ENCODE measurements at regions not wholly inside any gene's neighbourhood (a gene's known extent, or its start where the extent isn't known, plus 50 kb on each side); places are given as distances from the start of the nearest gene placed in this dataset.

DNA sequence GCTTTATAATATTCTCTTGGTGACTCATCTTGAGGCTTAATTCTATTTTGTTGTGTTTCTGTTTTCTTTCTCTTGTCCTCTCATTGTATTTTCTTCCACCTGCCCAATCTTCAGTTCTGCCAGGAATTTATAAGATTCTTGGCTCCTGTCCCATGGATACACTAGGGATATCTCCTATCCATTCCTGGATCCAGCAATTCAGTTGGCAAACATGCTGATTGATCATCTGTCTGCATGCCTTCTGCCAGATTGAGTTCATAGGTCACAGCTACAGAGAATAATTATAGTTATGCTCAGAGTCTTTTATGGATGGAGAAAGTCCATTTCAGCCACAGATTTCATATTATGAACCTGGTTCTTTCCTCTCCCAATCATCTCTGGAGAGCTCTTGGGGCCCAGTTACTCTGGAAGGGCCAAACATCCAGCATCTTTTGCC is 140.4 kb upstream of the MAGI2 start:
- Histone ChIP-seq H3K4me1 (ENCODE audit: control insufficient read depth, insufficient read depth, low read length) (no peaks in the 10 kb centered on the region), H3K4me3 (ENCODE audit: low read length) (no peak overlapping the region), H3K27ac (ENCODE audit: low read length) (no peak overlapping the region), H3K9me3 (ENCODE audit: control insufficient read depth, insufficient read depth, low read length) (no peaks in the 10 kb centered on the region), H3K36me3 (ENCODE audit: control insufficient read depth, insufficient read depth, low read length) (no peaks in the 10 kb centered on the region), H3K27me3 (ENCODE audit: control insufficient read depth, insufficient read depth, low read length) (no peaks in the 10 kb centered on the region)
- DNase-seq (ENCODE audit: low read depth, low spot score) = no peak

DNA sequence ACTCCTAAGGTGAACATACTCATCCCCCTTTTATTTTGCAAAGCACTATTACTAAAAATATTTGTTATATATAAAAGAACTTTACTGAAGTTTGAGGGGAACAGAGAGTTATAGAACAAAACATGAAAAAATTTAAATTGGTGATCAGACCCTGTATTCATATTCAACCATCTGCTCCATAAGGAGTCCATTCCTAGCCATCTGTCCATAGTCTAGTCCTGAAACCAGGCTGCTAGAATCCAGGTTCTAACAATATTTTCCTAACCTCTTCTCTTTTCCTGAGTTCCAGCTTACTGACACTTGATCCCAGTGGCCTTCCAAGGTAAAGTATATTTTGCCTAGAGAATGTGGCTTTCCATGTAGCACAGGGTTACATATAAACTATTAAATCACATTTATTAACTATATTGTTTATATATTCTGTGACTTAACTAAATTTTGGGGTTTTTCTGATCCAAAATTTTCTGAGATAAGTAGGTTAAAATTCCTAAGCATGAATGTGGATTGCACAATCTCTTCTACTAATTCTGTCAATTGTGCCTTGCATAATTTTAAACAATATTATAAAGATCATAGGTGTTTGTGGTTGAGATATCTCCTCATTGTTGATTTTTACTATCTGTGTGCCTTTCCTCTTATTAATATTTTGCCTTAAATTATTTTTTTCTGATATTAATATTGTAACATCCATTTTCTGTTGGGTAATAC is 137.6 kb upstream of the MAGI2 start:
- DNase-seq (ENCODE audit: low read depth, low spot score) = no peak

DNA sequence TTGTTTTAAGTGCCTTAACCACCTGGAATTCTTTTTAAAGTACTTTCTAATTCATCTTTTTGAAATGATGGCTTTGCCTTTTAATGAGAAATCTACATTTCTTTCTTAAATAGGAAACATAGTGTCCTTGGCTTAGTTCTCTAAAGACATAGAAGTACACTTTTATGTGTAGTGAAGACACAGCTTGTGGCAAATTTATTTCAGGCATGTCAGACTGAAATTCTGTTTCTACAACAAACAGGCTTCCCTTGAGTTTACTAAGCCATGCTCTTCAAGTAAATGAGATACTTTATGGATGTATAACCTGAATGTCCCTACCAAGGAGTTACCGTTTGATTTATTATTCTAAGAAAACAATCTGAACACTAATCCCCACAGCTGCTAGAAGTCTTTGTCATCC is 136.9 kb upstream of the MAGI2 start:
- Histone ChIP-seq H3K9me3 (ENCODE audit: control insufficient read depth, insufficient read depth, low read length) (no peaks in the 10 kb centered on the region), H3K4me1 (ENCODE audit: control insufficient read depth, insufficient read depth, low read length) (no peaks in the 10 kb centered on the region), H3K27me3 (ENCODE audit: control insufficient read depth, insufficient read depth, low read length) (no peaks in the 10 kb centered on the region), H3K36me3 (ENCODE audit: control insufficient read depth, insufficient read depth, low read length) (no peaks in the 10 kb centered on the region), H3K4me3 (ENCODE audit: low read length) (no peak overlapping the region), H3K27ac (ENCODE audit: low read length) (no peak overlapping the region)
- DNase-seq (ENCODE audit: low read depth, low spot score) = no peak
- no CpG with 5 or more reads among the region's 1 CpG for WGBS (ENCODE audit: insufficient coverage, insufficient read length)

More for the DNA sequence above, 137.6 kb upstream of the MAGI2 start:
- Histone ChIP-seq H3K9me3 (ENCODE audit: control insufficient read depth, insufficient read depth, low read length) (no peaks in the 10 kb centered on the region), H3K27me3 (ENCODE audit: control insufficient read depth, insufficient read depth, low read length) (no peaks in the 10 kb centered on the region), H3K27ac (ENCODE audit: low read length) (no peak overlapping the region), H3K36me3 (ENCODE audit: control insufficient read depth, insufficient read depth, low read length) (no peaks in the 10 kb centered on the region), H3K4me1 (ENCODE audit: control insufficient read depth, insufficient read depth, low read length) (no peaks in the 10 kb centered on the region), H3K4me3 (ENCODE audit: low read length) (no peak overlapping the region)

DNA sequence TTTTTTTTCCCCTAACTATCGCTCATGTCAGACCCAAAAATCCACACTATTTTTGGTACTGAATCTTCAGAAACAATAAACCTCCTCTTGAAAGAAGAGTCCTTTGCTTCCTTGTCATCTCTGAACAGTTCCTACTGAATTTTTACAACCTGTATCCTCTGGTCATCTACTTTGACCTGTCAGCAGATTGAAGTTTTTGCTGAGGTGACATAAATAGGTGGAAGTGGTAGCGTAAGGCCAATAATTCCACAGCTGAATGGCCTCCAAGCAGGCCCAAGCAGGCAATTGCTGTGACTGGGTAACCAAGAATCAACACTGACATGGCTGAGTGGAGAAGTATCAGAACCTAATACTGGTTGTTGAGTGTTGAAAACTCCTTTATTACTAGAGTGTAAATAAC is 117.4 kb upstream of the MAGI2 start:
- Histone ChIP-seq H3K4me3 (ENCODE audit: low read length) (no peak overlapping the region), H3K27me3 (ENCODE audit: control insufficient read depth, insufficient read depth, low read length) (no peaks in the 10 kb centered on the region), H3K9me3 (ENCODE audit: control insufficient read depth, insufficient read depth, low read length) (no peaks in the 10 kb centered on the region), H3K27ac (ENCODE audit: low read length) (no peak overlapping the region), H3K4me1 (ENCODE audit: control insufficient read depth, insufficient read depth, low read length) (no peaks in the 10 kb centered on the region), H3K36me3 (ENCODE audit: control insufficient read depth, insufficient read depth, low read length) (no peaks in the 10 kb centered on the region)
- no CpG with 5 or more reads among the region's 2 CpGs for WGBS (ENCODE audit: insufficient coverage, insufficient read length)
- DNase-seq (ENCODE audit: low read depth, low spot score) = no peak

DNA sequence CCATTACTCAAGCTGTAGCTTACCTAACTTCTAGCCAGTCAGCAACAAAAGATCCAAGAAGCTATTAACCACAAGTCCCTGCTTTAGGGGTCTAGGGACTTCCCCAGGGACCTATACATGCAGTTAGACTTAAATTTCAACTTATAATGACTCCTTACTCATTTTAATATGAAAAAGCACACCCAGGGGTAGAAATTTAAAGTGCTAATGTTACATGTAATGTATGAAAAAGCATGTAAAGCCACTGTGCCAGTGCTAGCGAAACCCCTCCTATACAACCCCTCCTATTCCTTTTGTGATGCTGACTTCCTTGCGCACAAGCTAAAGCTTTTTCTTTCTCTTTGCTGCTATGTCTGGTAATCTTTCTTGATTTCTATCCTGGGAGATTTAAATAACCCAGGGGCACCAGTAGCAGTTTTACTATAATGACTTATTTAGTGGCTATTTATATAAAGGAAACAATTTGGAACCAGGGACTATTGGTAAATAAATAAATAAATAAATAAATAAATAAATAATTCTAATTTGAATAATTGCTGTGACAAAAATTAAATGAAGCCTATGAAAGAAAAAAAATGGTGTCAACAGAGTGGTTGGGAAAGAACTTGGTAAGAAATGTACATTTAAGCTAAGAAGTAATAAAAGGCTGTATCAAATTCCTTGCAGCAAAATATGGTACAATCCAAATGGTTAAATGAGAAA is 110.5 kb upstream of the MAGI2 start:
- Histone ChIP-seq H3K4me3 (ENCODE audit: low read length) (no peak overlapping the region), H3K36me3 (ENCODE audit: control insufficient read depth, insufficient read depth, low read length) (no peaks in the 10 kb centered on the region)
- no CpG with 5 or more reads among the region's 2 CpGs for WGBS (ENCODE audit: insufficient coverage, insufficient read length)

DNA sequence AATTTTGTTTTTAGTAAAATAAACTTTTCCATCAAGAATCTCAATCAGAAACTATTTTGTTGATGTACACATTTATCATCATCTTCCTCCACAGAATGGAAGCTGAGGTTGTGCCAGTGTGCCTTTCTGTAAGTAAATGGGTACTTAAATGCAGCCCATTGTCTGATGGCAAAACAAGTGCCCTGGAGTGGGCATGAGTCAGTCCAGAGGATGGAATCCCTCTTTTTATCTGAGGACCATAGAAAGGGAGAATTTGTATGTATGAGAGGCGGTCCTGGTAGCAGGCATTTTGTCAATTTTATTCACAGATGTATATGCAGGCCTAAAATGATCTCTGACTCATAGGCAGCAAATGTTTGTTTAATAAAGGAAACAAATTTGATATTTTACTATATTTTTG is 102.1 kb upstream of the MAGI2 start:
- no peaks in the 10 kb centered on the region for H3K36me3 ChIP-seq (ENCODE audit: control insufficient read depth, insufficient read depth, low read length)
- WGBS (ENCODE audit: insufficient coverage, insufficient read length) = no CpG with 5 or more reads among the region's 1 CpG
- no peak overlapping the region for H3K4me3 ChIP-seq (ENCODE audit: low read length)
- H3K9me3 ChIP-seq (ENCODE audit: control insufficient read depth, insufficient read depth, low read length) = no peaks in the 10 kb centered on the region
- no peaks in the 10 kb centered on the region for H3K27me3 ChIP-seq (ENCODE audit: control insufficient read depth, insufficient read depth, low read length)
- no peak overlapping the region for H3K27ac ChIP-seq (ENCODE audit: low read length)
- no peak for DNase-seq (ENCODE audit: low read depth, low spot score)
- no peaks in the 10 kb centered on the region for H3K4me1 ChIP-seq (ENCODE audit: control insufficient read depth, insufficient read depth, low read length)

More for the DNA sequence above, 110.5 kb upstream of the MAGI2 start:
- Histone ChIP-seq H3K27me3 (ENCODE audit: control insufficient read depth, insufficient read depth, low read length) (no peaks in the 10 kb centered on the region), H3K27ac (ENCODE audit: low read length) (no peak overlapping the region), H3K9me3 (ENCODE audit: control insufficient read depth, insufficient read depth, low read length) (no peaks in the 10 kb centered on the region), H3K4me1 (ENCODE audit: control insufficient read depth, insufficient read depth, low read length) (no peaks in the 10 kb centered on the region)
- DNase-seq (ENCODE audit: low read depth, low spot score) = no peak

DNA sequence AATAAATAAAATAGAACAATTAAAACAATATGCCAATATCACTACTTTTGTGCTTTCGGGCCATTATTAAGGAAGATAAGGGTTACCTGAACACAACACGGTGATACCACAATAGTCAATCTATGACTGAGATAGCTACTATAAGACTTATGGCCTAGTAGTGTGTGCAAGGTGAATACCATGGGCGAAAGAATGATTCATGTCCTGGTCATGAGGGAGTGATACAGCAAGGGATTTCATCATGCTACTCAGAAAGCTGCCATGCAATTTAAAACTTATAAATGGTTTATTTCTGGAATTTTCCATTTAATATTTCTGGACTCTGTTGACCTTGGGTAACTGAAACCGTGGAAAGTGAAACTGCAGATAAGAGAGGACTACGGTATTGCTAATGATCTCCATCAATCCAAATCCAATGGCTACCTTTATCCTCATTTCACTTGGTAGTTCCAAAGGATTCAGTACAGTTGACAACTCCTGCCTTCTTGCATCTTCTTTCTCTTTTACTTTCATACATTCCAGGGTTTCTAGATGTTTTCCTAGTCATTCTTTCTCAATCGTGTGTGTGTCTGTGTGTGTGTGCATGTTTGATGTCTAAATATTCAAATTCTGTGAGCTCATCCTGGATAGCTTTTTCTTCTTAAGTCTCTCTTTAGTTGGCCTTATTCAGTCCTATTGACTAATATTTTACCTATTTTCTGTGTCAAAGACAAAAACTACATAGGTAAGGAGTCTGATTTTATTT is 100.5 kb upstream of the MAGI2 start:
- Histone ChIP-seq H3K9me3 (ENCODE audit: control insufficient read depth, insufficient read depth, low read length) (no peaks in the 10 kb centered on the region), H3K4me1 (ENCODE audit: control insufficient read depth, insufficient read depth, low read length) (no peaks in the 10 kb centered on the region), H3K36me3 (ENCODE audit: control insufficient read depth, insufficient read depth, low read length) (no peaks in the 10 kb centered on the region), H3K27me3 (ENCODE audit: control insufficient read depth, insufficient read depth, low read length) (no peaks in the 10 kb centered on the region), H3K27ac (ENCODE audit: low read length) (no peak overlapping the region), H3K4me3 (ENCODE audit: low read length) (no peak overlapping the region)
- no CpG with 5 or more reads among the region's 6 CpGs for WGBS (ENCODE audit: insufficient coverage, insufficient read length)
- no peak for DNase-seq (ENCODE audit: low read depth, low spot score)

DNA sequence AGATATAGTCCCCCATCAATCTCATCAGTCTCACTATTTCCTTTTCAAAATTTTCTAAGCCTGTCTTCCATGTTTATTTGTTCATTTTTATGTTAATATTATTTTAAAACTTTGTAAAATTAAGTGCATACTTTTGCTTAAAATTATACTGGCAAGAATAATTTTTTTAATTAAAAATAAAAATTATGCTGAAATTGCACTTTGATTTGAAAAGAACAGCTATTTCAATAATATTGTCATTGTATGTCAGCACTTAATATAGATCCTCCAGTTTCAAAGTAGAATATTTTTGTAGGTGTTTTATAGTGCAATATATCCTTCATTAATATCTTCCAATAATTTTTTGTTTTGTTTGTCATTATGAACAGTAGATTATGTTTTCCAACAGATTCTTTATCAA is 99.0 kb upstream of the MAGI2 start:
- Histone ChIP-seq H3K4me1 (ENCODE audit: control insufficient read depth, insufficient read depth, low read length) (no peaks in the 10 kb centered on the region), H3K9me3 (ENCODE audit: control insufficient read depth, insufficient read depth, low read length) (no peaks in the 10 kb centered on the region), H3K4me3 (ENCODE audit: low read length) (no peak overlapping the region), H3K27ac (ENCODE audit: low read length) (no peak overlapping the region), H3K27me3 (ENCODE audit: control insufficient read depth, insufficient read depth, low read length) (no peaks in the 10 kb centered on the region), H3K36me3 (ENCODE audit: control insufficient read depth, insufficient read depth, low read length) (no peaks in the 10 kb centered on the region)
- no peak for DNase-seq (ENCODE audit: low read depth, low spot score)

DNA sequence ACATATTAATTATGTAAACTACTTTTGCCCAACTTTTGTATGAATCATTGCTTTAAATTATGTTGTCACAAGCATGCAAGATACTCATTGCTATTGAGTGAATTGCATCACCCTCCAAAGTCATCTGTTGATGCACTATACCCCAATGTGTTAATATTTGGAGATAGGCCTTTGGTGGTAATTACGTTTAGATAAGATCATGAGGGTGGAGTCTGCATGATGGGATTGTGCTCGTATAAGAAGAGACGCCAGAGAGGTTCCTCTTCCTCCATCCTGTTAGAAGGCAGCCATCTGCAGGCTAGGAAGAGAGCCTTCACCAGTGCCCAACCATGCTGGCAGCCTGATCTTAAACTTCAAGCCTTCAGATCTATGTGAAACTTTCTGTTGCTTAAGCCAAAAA is 95.3 kb upstream of the MAGI2 start:
- no peaks in the 10 kb centered on the region for H3K36me3 ChIP-seq (ENCODE audit: control insufficient read depth, insufficient read depth, low read length)
- no peaks in the 10 kb centered on the region for H3K9me3 ChIP-seq (ENCODE audit: control insufficient read depth, insufficient read depth, low read length)
- H3K27ac ChIP-seq (ENCODE audit: low read length) = no peak overlapping the region
- no peaks in the 10 kb centered on the region for H3K27me3 ChIP-seq (ENCODE audit: control insufficient read depth, insufficient read depth, low read length)
- no peaks in the 10 kb centered on the region for H3K4me1 ChIP-seq (ENCODE audit: control insufficient read depth, insufficient read depth, low read length)
- whole genome bisulfite sequencing (ENCODE audit: insufficient coverage, insufficient read length) = no CpG with 5 or more reads among the region's 3 CpGs
- no peak for DNase-seq (ENCODE audit: low read depth, low spot score)
- H3K4me3 ChIP-seq (ENCODE audit: low read length) = no peak overlapping the region

DNA sequence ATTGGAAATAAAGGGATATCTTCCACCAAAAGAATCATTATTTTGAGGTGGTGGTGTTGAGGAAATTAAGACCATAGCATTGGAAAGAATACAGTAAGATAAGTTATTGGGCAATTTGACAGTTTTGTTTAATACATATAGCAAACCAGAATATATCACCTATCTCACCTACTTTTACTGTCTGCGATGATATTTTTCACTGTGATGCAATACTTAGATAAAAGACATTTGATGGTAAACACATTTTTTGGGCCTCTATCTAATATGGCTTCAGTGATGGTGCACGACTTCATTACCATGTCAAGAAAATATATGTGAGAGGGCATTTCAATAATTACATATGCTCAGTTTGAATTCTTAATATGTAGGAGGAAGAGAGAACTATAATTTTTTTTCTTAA is 93.7 kb upstream of the MAGI2 start:
- no peak for DNase-seq (ENCODE audit: low read depth, low spot score)
- Histone ChIP-seq H3K27ac (ENCODE audit: low read length) (no peak overlapping the region), H3K9me3 (ENCODE audit: control insufficient read depth, insufficient read depth, low read length) (no peaks in the 10 kb centered on the region), H3K4me3 (ENCODE audit: low read length) (no peak overlapping the region), H3K36me3 (ENCODE audit: control insufficient read depth, insufficient read depth, low read length) (no peaks in the 10 kb centered on the region), H3K27me3 (ENCODE audit: control insufficient read depth, insufficient read depth, low read length) (no peaks in the 10 kb centered on the region), H3K4me1 (ENCODE audit: control insufficient read depth, insufficient read depth, low read length) (no peaks in the 10 kb centered on the region)
- whole genome bisulfite sequencing (ENCODE audit: insufficient coverage, insufficient read length) = no CpG with 5 or more reads among the region's 2 CpGs

Data from iPS DF 6.9 (cell line).